ENCODE measurements at regions not wholly inside any gene's neighbourhood (a gene's known extent, or its start where the extent isn't known, plus 50 kb on each side); places are given as distances from the start of the nearest gene placed in this dataset.
"Not testable (repeated sequence)": the region's sequence is repeated elsewhere in the genome, so short reads cannot be mapped to it uniquely, and the experiment has no call there.

- Mint-ChIP-seq H3K27ac (no peak overlapping the region), H3K4me3 (no peak overlapping the region), H3K9me3 (peaks cover 9% of the 10 kb centered on the region), H3K27me3 (ENCODE audit: low read depth) (peaks cover 14% of the 10 kb centered on the region), H3K36me3 (no peaks in the 10 kb centered on the region), H3K4me1 (no peaks in the 10 kb centered on the region)
- TF ChIP-seq CTCF (IDR thresholded peaks at IDR 0.05; ENCODE audit: unreplicated experiment), result no peak
- DNase-seq (ENCODE audit: low spot score in 2 of 2, unreplicated experiment in 2 of 2), result no peak
Observed at GRCh38 chr5:2534970-2535369, 216.5 kb downstream of the IRX2 start.

- TF ChIP-seq CTCF (IDR thresholded peaks at IDR 0.05; ENCODE audit: unreplicated experiment), result no peak
- no peak for DNase-seq (ENCODE audit: low spot score in 2 of 2, unreplicated experiment in 2 of 2)
- Mint-ChIP-seq H3K27ac (no peak overlapping the region), H3K36me3 (no peaks in the 10 kb centered on the region), H3K4me3 (no peak overlapping the region), H3K4me1 (no peaks in the 10 kb centered on the region), H3K27me3 (ENCODE audit: low read depth) (peaks cover 14% of the 10 kb centered on the region), H3K9me3 (peaks cover 6% of the 10 kb centered on the region)
Observed at GRCh38 chr5:2534251-2534650, 217.2 kb downstream of the IRX2 start.

- DNase-seq (ENCODE audit: low spot score in 2 of 2, unreplicated experiment in 2 of 2); H3K9me3 Mint-ChIP-seq; H3K4me1 Mint-ChIP-seq; H3K36me3 Mint-ChIP-seq; H3K4me3 Mint-ChIP-seq; H3K27ac Mint-ChIP-seq: not testable (repeated sequence)
- peaks cover 18% of the 10 kb centered on the region for H3K27me3 Mint-ChIP-seq (ENCODE audit: low read depth)
Observed at GRCh38 chr5:2533848-2534247, 217.6 kb downstream of the IRX2 start.

GRCh38 chr5:2532809-2533208 is 218.7 kb downstream of the IRX2 start:
- no peak for TF ChIP-seq CTCF (IDR thresholded peaks at IDR 0.05; ENCODE audit: unreplicated experiment)
- Mint-ChIP-seq H3K27ac (no peak overlapping the region), H3K9me3 (peaks cover 13% of the 10 kb centered on the region), H3K4me1 (no peaks in the 10 kb centered on the region), H3K36me3 (no peaks in the 10 kb centered on the region), H3K27me3 (ENCODE audit: low read depth) (peaks cover 22% of the 10 kb centered on the region), H3K4me3 (no peak overlapping the region)
- no peak for DNase-seq (ENCODE audit: low spot score in 2 of 2, unreplicated experiment in 2 of 2)

- no peak overlapping the region for H3K4me3 Mint-ChIP-seq
- H3K27me3 Mint-ChIP-seq (ENCODE audit: low read depth), result peaks cover 21% of the 10 kb centered on the region
- TF ChIP-seq CTCF (IDR thresholded peaks at IDR 0.05; ENCODE audit: unreplicated experiment), result no peak
- no peak overlapping the region for H3K27ac Mint-ChIP-seq
- H3K4me1 Mint-ChIP-seq, result no peaks in the 10 kb centered on the region
- no peaks in the 10 kb centered on the region for H3K36me3 Mint-ChIP-seq
- DNase-seq (ENCODE audit: low spot score in 2 of 2, unreplicated experiment in 2 of 2), result no peak
- peaks cover 20% of the 10 kb centered on the region for H3K9me3 Mint-ChIP-seq
Observed at GRCh38 chr5:2531318-2531717, 220.2 kb downstream of the IRX2 start.

- no peak for DNase-seq (ENCODE audit: low spot score in 2 of 2, unreplicated experiment in 2 of 2)
- H3K9me3 Mint-ChIP-seq, result peaks cover 20% of the 10 kb centered on the region
- peaks cover 21% of the 10 kb centered on the region for H3K27me3 Mint-ChIP-seq (ENCODE audit: low read depth)
- no peaks in the 10 kb centered on the region for H3K36me3 Mint-ChIP-seq
- H3K27ac Mint-ChIP-seq, result no peak overlapping the region
- no peak overlapping the region for H3K4me3 Mint-ChIP-seq
- no peaks in the 10 kb centered on the region for H3K4me1 Mint-ChIP-seq
- no peak for TF ChIP-seq CTCF (IDR thresholded peaks at IDR 0.05; ENCODE audit: unreplicated experiment)
Observed at GRCh38 chr5:2530609-2531008, 220.9 kb downstream of the IRX2 start.
